HG03097 (cell line): ENCODE measurements at regions not wholly inside any gene's neighbourhood (a gene's known extent, or its start where the extent isn't known, plus 50 kb on each side); places are given as distances from the start of the nearest gene placed in this dataset.

Experiments
- ATAC-seq: cut with Tn5 transposase; IDR thresholded peaks from one replicate; pipeline ENCODE4 v1.9.1; 2021; ENCODE audit not compliant: unreplicated experiment, low FRiP score

DNA sequence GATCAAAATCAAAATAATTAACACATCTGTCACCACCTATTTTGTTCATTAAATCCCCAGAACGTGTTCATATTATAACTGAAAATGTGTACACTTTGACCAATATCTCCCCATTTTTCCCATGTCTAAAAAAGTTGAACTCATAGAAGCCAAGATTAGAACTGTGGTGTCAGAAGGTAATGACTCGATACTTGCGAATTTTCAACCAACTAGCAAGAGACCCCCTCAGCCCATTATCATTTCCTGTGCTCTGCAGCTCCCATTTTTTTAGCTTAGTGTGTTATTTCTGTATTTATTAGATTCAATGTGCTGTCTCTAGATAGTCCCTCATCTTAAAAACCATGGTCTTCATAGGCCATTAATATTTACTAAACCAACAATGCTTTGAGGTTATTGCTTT lies 248.7 kb upstream of the PIK3C3 start:
- no peak for ATAC-seq

DNA sequence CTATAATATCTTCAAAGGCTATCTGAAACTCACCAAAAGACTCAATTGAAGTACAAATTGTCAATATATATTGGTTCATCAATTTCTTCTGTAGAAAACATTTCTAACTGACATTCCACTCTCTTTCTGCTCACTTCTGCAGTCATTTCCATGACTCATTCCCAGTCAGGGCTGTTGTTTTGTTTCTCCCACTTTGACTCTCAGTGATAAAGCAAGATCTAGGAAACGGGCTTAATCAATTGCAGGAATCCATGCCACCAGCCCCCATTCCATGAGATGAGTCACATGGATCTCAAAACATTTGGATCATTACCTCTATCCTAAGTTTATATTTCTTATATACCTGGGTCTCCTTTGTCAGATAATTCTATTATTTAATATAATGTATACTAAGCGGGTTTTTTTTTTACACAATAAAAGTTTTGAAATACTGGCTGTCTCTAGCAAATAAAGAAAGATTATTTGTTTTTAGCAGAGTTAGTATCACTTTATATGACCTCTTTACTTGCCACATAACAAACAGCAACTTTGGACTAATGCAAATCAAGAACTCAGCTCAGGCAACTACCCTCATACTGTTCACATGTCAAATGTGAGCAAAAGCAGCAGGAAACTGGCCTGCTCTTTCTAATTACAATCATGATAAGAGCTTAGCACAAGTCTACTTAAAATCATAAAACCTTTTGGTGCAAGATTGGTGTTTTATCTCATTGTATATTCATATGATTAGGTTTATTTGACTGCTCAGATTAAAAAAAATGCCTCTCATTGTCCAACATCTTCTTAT lies 251.1 kb upstream of the PIK3C3 start:
- ATAC-seq = no peak

DNA sequence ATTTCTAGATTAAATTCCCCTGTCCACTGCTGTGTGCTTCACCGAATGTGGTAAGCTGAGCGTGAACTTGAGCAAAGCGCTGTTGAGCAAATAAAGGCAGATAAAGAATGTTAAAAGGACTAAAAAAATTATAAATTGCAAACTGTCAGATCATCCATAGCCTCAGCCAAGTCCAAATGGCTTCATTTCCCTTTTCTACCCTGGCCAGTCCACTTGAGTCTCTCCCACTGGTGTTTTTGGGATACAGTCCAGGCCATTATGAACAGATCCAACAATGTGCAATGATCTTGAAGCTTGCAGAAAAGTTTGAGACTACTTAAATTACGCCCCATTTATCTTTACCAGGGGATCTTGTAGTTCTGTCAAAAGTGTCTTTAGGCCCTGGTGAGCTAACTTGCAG lies 254.6 kb upstream of the PIK3C3 start:
- ATAC-seq = no peak

DNA sequence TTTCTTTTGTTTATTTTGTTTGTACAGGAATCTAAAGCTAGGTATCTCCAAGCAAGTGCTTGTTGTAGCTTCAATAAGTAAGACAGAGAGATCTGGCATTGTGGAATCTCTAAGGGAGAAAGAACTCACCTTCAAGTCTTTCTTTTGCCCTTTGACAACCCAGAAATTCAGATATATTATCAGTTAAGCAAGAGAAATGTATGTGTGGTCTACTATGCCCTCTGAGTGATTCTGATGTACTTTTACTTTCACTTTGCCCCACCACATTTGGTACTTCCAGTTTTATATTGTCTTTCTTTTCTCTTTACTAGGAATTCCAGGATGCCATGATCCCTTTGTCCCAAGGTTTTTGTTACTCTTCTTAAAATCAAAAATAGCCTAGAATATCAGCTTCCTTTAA lies 259.6 kb upstream of the PIK3C3 start:
- ATAC-seq = peak; percentile 57

DNA sequence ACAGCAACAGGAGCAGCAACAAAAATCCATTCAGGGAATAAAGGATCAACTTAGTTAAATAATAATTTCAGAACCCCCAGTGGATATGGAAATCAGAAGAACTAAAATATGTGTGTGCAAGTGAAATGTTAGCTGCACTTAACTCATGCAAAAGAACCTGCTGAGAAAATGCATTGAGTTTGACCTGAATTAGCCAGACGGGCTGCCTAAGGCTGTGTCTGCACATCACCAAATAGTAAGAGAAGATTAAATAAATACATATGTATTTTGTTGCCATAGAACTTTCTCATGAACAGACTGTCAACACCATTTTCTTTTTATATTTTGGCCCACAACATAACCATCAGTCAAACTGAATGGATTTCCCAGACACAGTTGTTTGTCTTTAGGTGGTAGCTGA lies 262.0 kb upstream of the PIK3C3 start:
- no peak for ATAC-seq

DNA sequence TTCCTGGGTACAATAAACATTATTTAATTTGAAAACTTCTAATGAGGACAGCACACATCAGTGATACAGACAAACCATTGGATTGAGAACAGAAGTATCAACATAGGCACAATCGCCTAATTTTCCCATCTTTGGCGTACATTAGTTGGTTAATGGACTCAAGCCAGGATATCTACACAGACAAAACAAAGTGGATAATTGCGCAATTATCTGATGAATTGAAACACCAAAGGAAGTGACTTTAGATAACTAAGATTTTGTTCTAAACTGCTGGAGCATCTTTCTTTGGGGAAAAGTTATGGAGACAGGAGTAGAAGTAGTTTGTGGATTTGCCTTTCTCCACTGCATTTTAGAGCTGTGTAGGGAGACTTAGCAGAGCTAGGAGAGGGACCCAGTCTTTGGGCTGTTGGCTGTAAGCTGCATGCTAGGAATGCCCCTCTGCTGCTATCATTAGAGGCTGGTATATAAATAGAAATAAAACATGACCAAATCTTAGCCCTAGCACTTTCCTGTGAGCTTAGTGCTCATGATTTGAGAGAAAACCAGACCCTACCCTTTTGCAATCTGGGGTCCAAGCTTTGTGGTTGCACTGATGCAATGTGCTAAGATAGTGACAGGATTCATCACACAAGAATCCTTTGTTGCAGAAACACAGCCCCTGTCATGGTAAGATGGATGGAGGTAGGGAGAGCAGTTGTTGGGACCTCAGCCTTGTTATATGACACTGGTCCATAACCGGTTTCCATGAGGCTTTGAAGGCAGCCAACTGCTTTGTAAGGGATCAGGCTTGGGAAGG lies 264.5 kb upstream of the PIK3C3 start:
- ATAC-seq = no peak

DNA sequence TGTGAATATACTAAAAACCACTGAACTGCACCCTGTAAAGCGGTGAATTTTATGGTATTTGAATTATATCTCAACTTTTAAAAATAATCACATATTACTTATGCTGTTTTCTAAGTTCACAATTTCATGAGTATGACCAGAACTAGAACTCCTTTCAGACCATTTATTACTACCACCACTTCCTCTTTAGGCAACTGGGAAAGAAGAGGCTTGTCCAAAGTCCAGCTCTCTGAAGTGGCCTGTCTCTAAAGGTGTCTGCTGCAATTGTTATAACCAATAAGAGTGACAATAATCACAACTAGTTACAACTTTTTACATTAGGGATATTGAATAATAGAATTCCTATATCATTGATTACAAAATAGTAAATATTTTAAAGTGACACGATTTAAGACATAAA lies 267.9 kb upstream of the PIK3C3 start:
- ATAC-seq = no peak

DNA sequence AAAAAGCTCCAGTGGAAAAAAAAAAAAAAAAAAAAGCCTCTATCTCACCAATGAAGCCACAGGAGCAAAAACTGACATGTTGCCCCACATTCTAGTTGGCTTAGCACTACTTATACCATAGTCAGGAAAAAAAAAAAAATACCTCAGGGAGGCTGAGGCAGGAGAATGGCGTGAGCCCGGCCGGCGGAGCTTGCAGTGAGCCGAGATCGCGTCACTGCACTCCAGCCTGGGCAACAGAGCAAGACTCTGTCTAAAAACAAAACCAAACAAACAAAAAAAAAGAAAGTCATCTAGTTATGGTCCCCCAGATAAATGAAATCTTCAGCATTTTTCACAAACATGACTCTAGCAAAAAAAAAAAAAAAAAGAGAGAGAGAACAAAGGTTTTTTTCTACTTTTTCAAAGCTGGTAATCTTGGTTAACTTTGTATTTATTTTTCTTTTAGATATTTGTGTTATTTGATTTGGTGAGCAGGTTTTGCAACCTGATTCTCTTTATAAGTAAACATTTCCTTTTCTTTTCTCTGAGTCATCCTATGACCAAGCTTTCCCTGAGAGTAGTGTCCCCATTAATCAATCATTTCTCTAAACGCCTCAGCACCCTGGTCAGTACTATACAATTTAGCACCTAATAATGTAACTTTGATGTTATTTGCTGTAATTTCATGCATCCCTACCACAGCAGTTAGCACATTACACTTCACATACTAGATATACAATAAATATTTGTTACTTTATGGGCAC lies 273.7 kb upstream of the PIK3C3 start:
- ATAC-seq = no peak

DNA sequence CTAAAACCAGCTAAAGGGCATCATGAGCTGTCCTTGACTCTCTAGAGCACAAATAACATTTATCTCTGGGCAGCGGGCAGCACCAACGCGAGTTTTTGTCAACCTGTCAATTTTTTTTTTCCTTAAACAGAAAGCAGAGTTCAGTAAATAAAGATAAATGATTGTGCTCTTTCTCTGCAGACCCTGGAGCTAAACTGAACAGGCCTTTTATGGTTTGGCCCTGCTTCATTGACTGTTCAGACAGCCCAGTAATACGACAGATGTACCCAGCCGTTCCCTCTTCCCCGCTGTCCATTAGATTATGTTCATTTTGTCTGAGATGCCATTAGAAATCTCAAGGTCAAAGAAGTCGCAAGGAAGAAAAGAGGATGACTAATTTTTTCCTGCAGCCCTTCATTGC lies 280.5 kb upstream of the PIK3C3 start:
- no peak for ATAC-seq

DNA sequence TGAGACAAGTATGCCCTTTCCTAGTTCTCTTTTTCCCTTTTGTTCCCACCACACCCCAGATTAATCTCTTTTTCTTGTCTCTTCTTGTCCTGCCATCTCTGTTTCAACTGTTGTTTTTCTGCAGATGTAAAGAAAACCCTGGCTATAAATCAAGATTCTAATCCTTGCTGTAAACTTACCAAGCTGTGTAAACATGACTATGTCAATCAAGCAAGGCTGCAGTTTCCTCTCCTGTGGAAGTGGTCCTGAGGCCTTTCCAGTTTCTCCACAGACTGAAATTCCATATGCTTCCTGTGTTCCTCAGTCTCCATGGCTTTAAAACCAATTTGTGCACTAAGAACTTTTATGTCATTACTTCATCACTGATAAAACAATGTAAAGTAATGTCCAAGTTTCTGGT lies 288.8 kb upstream of the PIK3C3 start:
- ATAC-seq = no peak

DNA sequence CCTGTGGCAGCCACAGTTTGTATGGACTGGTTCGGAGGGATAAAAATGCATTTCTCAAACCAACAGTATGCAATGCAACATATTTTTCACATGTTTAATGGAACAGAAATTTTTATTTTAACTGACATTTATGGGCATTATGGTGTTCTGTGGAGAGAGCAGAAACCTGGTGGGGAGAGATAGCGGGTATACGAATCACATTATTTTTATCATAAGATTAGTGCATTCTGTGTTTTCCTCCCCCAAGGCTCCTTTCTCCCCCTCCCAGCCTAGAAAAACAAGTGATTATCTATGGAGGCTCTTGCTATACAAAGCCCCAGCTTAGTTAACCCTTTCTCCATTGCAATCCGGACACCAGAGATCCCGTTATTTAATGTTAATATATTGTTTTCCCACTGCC lies 289.8 kb upstream of the PIK3C3 start:
- no peak for ATAC-seq

DNA sequence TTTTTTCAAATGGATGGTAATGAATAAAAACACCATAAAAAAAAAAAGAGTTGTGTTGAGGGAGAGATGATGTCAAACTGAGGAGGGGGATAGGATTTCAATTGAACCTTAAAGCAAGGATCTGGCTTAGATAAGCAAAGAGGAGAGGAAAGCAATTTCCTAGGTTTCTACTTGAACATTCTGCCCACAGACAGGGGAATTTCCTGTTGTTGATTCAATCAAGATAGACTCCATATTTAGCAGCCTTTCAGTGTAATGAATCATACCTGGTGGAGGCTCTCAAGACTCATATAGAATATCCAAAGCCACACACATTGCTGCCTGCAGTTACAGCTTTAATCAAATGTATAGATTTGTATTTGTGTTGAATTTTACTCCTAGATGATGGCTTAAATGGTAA lies 294.4 kb upstream of the PIK3C3 start:
- no peak for ATAC-seq

DNA sequence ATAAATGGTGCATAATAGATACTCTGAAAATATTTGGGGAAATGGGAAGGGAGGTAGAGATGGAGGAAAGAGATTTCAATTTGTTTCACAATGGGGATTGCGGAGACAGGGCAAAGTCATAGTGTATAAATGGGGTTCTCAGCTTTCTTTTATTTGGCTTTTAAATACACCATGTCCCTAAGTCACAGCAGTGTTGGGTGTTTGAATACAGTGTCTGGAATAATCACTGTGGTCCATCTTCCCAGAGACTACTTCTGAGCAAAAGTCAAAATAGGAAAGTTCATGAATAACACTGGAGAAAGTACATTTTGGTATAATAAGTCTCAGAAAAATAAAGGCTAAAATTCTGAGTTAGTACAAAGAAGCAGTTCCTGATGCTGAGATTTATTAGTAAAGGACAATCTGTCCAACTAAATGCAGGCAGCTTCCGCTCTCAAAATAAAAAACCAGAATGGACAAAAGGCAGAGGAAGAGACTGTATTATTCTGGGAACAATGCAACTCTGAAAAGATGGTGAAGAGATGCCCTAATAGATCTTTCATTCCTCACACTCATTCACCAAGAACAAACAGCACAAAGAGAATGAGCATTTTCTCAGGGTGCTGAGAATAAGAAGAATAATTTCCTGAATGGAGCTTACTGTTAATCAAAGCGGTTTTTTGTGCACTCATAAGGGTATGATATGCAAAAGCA lies 295.4 kb upstream of the PIK3C3 start:
- ATAC-seq = no peak

DNA sequence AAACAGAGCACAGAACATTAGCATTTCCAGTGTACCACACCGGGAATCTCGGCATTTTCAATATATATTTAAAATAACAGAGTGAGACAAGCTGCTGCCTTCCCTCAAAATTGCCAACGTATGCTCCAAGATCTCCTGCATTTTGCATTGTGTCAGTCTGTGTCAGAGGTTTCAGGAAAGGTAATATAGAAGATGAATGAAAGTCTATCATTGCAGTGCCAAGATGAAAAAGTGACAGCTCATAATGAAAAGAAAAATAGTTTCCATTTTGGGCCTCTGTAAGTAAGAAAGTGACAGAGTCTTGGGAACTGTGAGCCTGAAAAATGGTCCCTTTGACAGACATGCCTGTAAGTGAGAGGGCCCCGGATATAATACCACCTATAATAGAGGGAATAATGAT lies 297.8 kb upstream of the PIK3C3 start:
- ATAC-seq = no peak

DNA sequence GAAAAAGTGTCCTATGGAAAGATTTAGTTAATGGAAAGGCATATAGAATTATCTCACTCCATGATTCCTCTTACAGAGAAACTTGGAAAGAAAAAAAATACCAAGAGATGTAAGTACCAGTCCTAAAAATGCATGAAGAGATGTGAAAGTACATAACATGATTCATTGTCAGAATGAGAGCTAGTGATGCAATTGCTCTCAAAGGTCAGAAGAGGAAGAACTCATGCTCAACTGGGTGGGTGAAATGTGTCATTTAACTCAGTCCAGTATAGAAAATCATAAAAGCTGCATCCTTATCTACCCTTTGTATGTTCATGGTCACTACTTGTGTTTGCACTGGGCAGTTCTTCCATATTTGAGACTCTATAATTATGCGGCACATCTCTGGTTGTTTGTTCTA lies 300.0 kb upstream of the PIK3C3 start:
- ATAC-seq = no peak

DNA sequence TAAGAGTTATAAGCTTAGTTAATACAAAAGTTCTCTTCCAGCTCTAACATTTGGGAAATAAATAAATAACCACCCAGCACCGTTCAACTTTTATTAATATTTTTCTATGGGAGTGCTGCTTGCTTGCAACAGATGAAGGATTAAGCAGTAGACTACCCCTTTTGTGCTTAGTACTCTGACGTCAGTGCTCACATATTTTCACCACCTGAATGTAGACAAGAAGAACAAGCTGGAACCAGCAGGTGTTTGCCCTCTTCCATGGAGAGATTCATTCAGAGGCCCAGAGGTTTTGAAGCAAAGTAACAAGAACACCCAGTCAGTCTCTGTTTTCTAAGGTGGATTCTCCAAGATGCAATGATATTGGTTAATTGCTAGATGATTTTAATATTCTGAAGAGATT lies 307.1 kb upstream of the PIK3C3 start:
- no peak for ATAC-seq

DNA sequence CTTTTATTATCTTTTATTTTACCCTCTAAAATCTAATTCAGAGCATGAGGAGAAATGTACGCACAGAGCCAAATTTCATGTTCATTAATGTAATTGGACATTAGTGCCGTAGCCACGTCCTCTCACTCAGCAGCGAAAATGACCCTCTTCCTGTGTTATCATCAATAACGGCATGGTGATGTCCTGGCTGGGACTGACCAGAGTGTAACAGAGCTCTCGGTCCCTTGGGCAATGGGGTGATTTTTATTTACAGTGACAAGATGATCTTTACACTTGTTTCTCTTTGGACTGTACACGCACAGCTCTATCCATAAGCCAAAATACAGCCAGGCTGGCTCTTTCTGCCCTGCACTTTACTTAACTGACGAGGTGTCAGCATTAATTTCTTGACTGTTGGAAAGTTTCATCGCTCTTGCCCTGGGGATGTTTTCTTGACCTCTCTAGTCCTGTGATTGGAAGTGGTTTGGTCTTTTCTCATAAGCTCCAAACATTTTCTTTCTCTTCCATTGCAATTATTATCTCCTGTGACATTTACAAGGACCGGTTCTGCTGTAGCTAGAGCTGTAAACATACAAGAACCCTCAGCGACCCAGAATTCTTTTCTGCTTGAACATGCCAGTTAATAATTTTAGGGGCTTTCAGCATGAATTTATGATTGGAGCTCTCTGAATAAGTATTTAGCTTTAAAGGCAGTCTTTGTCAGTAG lies 308.0 kb upstream of the PIK3C3 start:
- no peak for ATAC-seq

DNA sequence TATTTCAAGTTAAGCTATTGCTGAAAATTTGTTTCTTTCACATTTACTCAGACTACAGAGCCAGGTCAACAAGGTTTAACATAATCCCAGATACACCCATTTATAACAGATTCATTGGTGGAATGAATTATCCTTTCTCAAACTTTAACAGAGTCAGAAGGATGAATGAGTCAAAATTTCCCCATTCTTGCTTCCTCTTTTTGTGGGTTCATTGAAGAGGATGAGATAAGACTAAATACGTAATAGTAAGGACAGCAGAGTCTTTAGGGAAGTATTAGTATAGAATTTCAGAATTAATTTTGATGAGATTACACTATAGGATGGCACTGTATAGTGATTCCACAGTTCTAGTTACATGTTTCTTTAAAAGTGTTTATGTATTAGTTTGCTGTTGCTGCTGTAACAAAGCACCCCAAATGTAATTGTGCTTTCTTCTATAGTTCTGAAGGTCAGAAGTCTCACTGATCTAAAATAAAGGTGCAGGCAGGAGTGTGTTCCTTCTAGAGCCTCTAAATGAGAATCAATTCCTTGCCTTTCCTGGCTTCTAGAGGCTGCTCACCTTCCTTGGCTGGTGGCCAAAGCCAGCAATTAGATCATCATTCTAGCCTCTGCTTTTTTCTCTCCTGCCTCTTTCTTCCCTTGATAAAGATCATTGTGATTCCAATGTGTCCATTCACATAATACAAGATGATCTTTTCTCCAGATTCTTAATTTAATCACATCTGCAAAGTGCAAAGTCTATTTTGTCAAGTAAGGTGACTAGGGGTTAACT lies 309.3 kb upstream of the PIK3C3 start:
- no peak for ATAC-seq

DNA sequence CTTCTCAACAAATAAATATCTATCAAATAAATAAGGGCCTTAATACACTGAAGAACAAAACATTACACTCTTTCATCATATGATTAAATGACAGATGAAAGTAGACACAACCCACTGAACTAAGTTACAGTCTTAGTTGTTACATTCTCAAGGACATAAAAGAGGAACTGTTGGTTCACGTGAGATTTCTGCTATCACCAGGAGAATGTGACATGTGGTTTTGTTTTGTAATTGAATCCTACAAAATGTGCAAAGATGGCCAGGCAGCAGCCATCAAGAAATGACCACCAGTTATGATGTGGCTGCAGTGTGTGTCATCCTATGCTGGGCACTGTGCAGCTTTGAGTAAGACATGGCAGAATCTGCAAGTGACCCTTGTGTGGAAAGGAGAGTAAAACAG lies 310.6 kb upstream of the PIK3C3 start:
- no peak for ATAC-seq

DNA sequence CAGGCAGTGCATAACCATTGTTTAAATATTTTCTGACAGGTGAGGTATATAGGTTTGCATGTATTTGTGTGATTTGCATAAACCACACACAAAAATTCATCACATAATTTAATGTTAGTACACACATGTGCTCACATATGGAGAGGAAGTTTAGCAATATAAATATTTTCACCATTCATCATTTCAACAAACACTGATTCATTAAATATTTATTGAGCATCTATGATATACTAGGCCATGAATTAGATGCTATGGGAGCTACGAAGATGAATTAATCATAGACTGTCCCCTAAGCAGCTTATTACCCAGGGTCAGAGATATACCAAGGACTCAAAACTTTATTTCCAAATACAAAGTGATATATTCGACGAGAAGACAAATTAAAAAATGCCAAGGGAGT lies 311.6 kb upstream of the PIK3C3 start:
- no peak for ATAC-seq
